Adrenal gland (tissue), 9 donors: ENCODE measurements at regions not wholly inside any gene's neighbourhood (a gene's known extent, or its start where the extent isn't known, plus 50 kb on each side); places are given as distances from the start of the nearest gene placed in this dataset.

Source experiments
- DNase-seq, 7 donors: peaks; one replicate each; pipeline ENCODE4 v3.0.0-alpha.2; 2019 to 2020
- H3K27ac ChIP-seq, 5 donors: fragments of 200-600 bp; sonication (generic) in 4 of 5; 1 replicate in 3 of 5; 2 replicates in 2 of 5; pipeline versions ENCODE4 v1.5.1 to v1.8.0; 2016 to 2020; ENCODE audit warnings: mild to moderate bottlenecking in 1 of 5
- H3K27me3 ChIP-seq: fragments of 200-600 bp; 2 replicates; pipeline ENCODE4 v1.8.0; 2021
- H3K36me3 ChIP-seq, 2 donors: fragments of 200-600 bp; replicated peaks in 1 of 2; 1 replicate in 1 of 2; 2 replicates in 1 of 2; pipeline versions ENCODE4 v1.5.1 to v1.8.0; 2018 to 2022
- H3K4me1 ChIP-seq, 2 donors: fragments of 200-600 bp; replicated peaks in 1 of 2; 1 replicate in 1 of 2; 2 replicates in 1 of 2; pipeline versions ENCODE4 v1.5.1 to v1.8.0; 2018 to 2021
- H3K4me3 ChIP-seq, 4 donors: fragments of 200-600 bp; sonication (generic) in 3 of 4; one replicate each; pipeline ENCODE4 v1.5.1; 2016 to 2018
- H3K9me3 ChIP-seq, 3 donors: fragments of 200-600 bp; sonication (generic) in 1 of 3; replicated peaks in 1 of 3; 1 replicate in 2 of 3; 2 replicates in 1 of 3; pipeline versions ENCODE4 v1.5.1 to v1.8.0; 2016 to 2021
- POLR2A ChIP-seq, 2 donors: fragments of 450-650 bp; IDR thresholded peaks; one replicate each; pipeline ENCODE4 v1.6.1; 2017; ENCODE audit warnings: antibody characterized with exemption in 2 of 2, mild to moderate bottlenecking in 2 of 2, moderate library complexity in 1 of 2
- WGBS, 4 donors: extraction: QIAGEN DNeasy Blood & Tissue Kit in 2 of 4; methylation state at CpG; one replicate each; pipeline versions ENCODE4 v1.1.5 to v1.1.7; 2013 to 2017; 5-methylcytosine and 5-hydroxymethylcytosine counted together
- intact Hi-C, 2 donors: fragments of 100-400 bp; cut with DNase I; formaldehyde crosslinking; loops; one replicate each; pipeline versions ENCODE4 v1.14.1 to v1.15.0; 2022 to 2023
- TF ChIP-seq, protein P1 (sequence below), 6 experiments: fragments of 450-650 bp in 4 of 6; fragments of 200-600 bp in 2 of 6; sonication (generic) in 1 of 6; IDR thresholded peaks; 1 replicate in 5 of 6; 2 replicates in 1 of 6; pipeline versions ENCODE4 v1.5.1 to v1.8.0; 2016 to 2021; ENCODE audit warnings: antibody characterized with exemption in 6 of 6, mild to moderate bottlenecking in 2 of 6, moderate library complexity in 1 of 6
- donor health status: healthy with polysubstance abuse.
- donor health status: Bipolar disorder and iron deficiency.
- donor health status: DM: yes; HTN: yes; CAD: no.
- donor health status: DM: no; HTN: no; CAD: no.
- donor health status: DM: no; HTN: no; CAD: no.

DNA sequence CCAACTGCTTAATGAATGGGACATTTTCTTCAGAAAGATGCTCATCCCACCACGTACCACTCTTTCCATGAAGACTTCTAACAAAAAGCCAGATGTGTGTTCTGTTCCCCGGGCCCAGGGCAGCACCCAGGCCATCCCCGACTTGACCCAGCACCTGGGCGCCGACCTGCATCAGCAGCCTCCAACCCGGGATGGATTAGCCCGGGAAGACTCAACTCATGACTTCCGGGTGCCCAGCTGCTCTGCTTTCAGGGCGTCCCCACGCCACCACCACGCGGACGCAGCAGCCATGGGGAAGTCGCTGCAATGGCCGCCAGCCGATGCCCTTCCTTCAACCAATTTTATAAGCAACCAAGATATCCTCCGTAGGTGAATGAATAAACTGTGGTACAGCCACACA, 123.8 kb upstream of the TUBA3C start:
- H3K36me3 ChIP-seq, result no peaks in the 10 kb centered on the region
- H3K9me3 ChIP-seq, result no peaks in the 10 kb centered on the region
- WGBS, 4 donors, result 71 to 83% (median 78%) methylated on average over 12 to 17 of the region's 17 CpGs
- no peak for TF ChIP-seq POLR2A (IDR thresholded peaks at IDR 0.05)
- TF ChIP-seq, protein P1, sequence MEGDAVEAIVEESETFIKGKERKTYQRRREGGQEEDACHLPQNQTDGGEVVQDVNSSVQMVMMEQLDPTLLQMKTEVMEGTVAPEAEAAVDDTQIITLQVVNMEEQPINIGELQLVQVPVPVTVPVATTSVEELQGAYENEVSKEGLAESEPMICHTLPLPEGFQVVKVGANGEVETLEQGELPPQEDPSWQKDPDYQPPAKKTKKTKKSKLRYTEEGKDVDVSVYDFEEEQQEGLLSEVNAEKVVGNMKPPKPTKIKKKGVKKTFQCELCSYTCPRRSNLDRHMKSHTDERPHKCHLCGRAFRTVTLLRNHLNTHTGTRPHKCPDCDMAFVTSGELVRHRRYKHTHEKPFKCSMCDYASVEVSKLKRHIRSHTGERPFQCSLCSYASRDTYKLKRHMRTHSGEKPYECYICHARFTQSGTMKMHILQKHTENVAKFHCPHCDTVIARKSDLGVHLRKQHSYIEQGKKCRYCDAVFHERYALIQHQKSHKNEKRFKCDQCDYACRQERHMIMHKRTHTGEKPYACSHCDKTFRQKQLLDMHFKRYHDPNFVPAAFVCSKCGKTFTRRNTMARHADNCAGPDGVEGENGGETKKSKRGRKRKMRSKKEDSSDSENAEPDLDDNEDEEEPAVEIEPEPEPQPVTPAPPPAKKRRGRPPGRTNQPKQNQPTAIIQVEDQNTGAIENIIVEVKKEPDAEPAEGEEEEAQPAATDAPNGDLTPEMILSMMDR (IDR thresholded peaks at IDR 0.05), result no peak
- no peak for DNase-seq
- no peaks in the 10 kb centered on the region for H3K27me3 ChIP-seq
- no peaks in the 10 kb centered on the region for H3K4me1 ChIP-seq
- H3K4me3 ChIP-seq, result no peak overlapping the region
- intact Hi-C loops, result no loop called here
- no peak overlapping the region for H3K27ac ChIP-seq

DNA sequence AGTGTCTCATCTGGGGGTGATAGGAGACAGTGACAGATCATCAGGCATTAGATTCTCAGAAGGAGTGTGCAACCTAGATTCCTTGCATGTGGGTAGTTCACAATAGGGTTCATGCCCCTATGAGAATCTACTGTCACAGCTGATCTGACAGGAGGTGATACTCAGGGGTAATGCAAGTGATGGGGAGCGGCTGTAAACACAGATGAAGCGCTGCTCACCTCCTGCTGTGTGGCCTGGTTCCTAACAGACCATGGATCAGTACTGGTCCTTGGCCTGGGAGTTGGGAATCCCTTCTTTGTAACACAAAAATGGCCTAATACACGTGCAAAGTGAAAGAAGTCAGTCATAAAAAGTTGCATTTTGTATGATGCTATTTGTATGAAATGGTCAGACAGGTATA, 107.6 kb upstream of the TUBA3C start:
- Histone ChIP-seq H3K9me3 (no peaks in the 10 kb centered on the region), H3K27ac (no peak overlapping the region), H3K36me3 (no peaks in the 10 kb centered on the region), H3K4me3 (no peak overlapping the region), H3K27me3 (no peaks in the 10 kb centered on the region), H3K4me1 (no peaks in the 10 kb centered on the region)
- no peak for TF ChIP-seq POLR2A (IDR thresholded peaks at IDR 0.05)
- TF ChIP-seq, protein P1 (IDR thresholded peaks at IDR 0.05), result no peak
- no peak for DNase-seq
- WGBS, 4 donors, result 49 to 56% (median 52%) methylated on average over 3 of the region's 3 CpGs
- intact Hi-C loops, result no loop called here

DNA sequence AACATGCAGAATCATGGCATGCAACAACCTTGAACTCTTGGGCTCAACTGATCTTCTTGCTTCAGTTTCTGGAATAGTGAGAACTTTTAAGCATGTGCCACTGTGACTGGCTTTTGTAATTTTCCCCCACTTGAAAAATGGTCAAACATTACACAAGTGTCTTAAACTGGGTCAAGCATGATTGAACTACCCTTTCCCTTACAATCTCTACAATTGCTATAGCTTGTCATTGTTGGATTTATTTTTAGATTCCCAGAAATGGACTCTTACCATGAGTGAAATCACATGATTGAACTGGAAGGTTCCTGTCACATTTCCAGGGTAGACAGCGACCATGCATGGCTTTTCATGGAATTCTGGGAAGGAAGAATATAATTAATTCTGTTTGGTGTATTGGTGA, 102.2 kb upstream of the TUBA3C start:
- no peak overlapping the region for H3K4me3 ChIP-seq
- DNase-seq, result no peak
- intact Hi-C loops, result no loop called here
- TF ChIP-seq POLR2A (IDR thresholded peaks at IDR 0.05), result no peak
- TF ChIP-seq, protein P1 (IDR thresholded peaks at IDR 0.05), result no peak
- H3K9me3 ChIP-seq, result no peaks in the 10 kb centered on the region
- H3K4me1 ChIP-seq, result no peaks in the 10 kb centered on the region
- H3K27ac ChIP-seq, result no peak overlapping the region
- no peaks in the 10 kb centered on the region for H3K27me3 ChIP-seq
- 32 to 59% (median 51%) methylated on average over 1 of the region's 1 CpG for WGBS, 4 donors
- H3K36me3 ChIP-seq, result no peaks in the 10 kb centered on the region

DNA sequence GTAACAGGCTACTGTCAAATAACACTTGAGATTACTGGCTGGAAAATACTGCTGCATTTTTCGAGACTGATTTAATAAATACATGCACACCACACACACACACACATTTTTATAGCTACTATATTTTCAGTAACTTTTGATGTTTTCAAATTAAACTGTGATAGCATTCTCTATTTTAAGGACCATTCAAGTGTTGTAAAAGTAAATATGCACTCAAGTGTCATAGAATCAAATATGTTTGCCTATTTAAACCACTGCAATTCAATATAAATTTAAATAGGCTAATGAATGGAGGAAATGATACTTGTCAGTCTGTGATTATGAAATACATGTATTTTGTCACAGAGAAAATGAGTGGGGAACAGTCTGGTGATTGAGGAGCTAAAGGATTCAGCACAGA, 86.7 kb upstream of the TUBA3C start:
- no peak overlapping the region for H3K4me3 ChIP-seq
- WGBS, 4 donors, result 0 to 66% (median 18%) methylated on average over 1 of the region's 1 CpG

More for the DNA sequence above, 86.7 kb upstream of the TUBA3C start:
- H3K27ac ChIP-seq, result no peak overlapping the region
- H3K36me3 ChIP-seq, result no peaks in the 10 kb centered on the region
- no peak for DNase-seq
- H3K27me3 ChIP-seq, result no peaks in the 10 kb centered on the region
- intact Hi-C loops, result no loop called here
- H3K9me3 ChIP-seq, result no peaks in the 10 kb centered on the region
- TF ChIP-seq POLR2A (IDR thresholded peaks at IDR 0.05), result no peak
- TF ChIP-seq, protein P1 (IDR thresholded peaks at IDR 0.05), result no peak
- H3K4me1 ChIP-seq, result no peaks in the 10 kb centered on the region
